ENCODE measurements at regions not wholly inside any gene's neighbourhood (a gene's known extent, or its start where the extent isn't known, plus 50 kb on each side); places are given as distances from the start of the nearest gene placed in this dataset.

GRCh38 chr6:120039664-120040063, 690.1 kb upstream of the MAN1A1 start:
- Histone ChIP-seq H3K9me3 (ENCODE audit: insufficient read depth, low read depth, low read length) (no peaks in the 10 kb centered on the region), H3K36me3 (ENCODE audit: insufficient read depth, low read depth, low read length) (no peaks in the 10 kb centered on the region), H3K4me3 (ENCODE audit: low read length) (no peak overlapping the region), H3K9ac (ENCODE audit: low read depth, low read length) (no peak overlapping the region), H3K27me3 (ENCODE audit: insufficient read depth, low read length) (no peaks in the 10 kb centered on the region), H3K4me1 (ENCODE audit: insufficient read depth, low read length) (no peaks in the 10 kb centered on the region), H3K27ac (ENCODE audit: low read length) (no peak overlapping the region)

- H3K36me3 ChIP-seq (ENCODE audit: insufficient read depth, low read depth, low read length): no peaks in the 10 kb centered on the region
- H3K27ac ChIP-seq (ENCODE audit: low read length): no peak overlapping the region
- no peaks in the 10 kb centered on the region for H3K4me1 ChIP-seq (ENCODE audit: insufficient read depth, low read length)
- no peak overlapping the region for H3K9ac ChIP-seq (ENCODE audit: low read depth, low read length)
- H3K9me3 ChIP-seq (ENCODE audit: insufficient read depth, low read depth, low read length): no peaks in the 10 kb centered on the region
- H3K27me3 ChIP-seq (ENCODE audit: insufficient read depth, low read length): no peaks in the 10 kb centered on the region
- H3K4me3 ChIP-seq (ENCODE audit: low read length): no peak overlapping the region
These were observed 682.3 kb upstream of the MAN1A1 start for GRCh38 chr6:120031837-120032236.

- Histone ChIP-seq H3K4me1 (ENCODE audit: insufficient read depth, low read length) (no peaks in the 10 kb centered on the region), H3K27ac (ENCODE audit: low read length) (no peak overlapping the region), H3K4me3 (ENCODE audit: low read length) (no peak overlapping the region), H3K27me3 (ENCODE audit: insufficient read depth, low read length) (no peaks in the 10 kb centered on the region), H3K9ac (ENCODE audit: low read depth, low read length) (no peak overlapping the region), H3K36me3 (ENCODE audit: insufficient read depth, low read depth, low read length) (no peaks in the 10 kb centered on the region), H3K9me3 (ENCODE audit: insufficient read depth, low read depth, low read length) (no peaks in the 10 kb centered on the region)
These were observed 677.2 kb upstream of the MAN1A1 start for GRCh38 chr6:120026791-120027190.

GRCh38 chr6:120010075-120010474, 660.5 kb upstream of the MAN1A1 start:
- H3K27ac ChIP-seq (ENCODE audit: low read length): no peak overlapping the region
- no peaks in the 10 kb centered on the region for H3K36me3 ChIP-seq (ENCODE audit: insufficient read depth, low read depth, low read length)
- H3K9me3 ChIP-seq (ENCODE audit: insufficient read depth, low read depth, low read length): no peaks in the 10 kb centered on the region
- H3K4me3 ChIP-seq (ENCODE audit: low read length): no peak overlapping the region
- no peaks in the 10 kb centered on the region for H3K27me3 ChIP-seq (ENCODE audit: insufficient read depth, low read length)
- no peak overlapping the region for H3K9ac ChIP-seq (ENCODE audit: low read depth, low read length)
- no peaks in the 10 kb centered on the region for H3K4me1 ChIP-seq (ENCODE audit: insufficient read depth, low read length)

GRCh38 chr6:120005292-120005976, 655.9 kb upstream of the MAN1A1 start:
- Histone ChIP-seq H3K36me3 (ENCODE audit: insufficient read depth, low read depth, low read length) (no peaks in the 10 kb centered on the region), H3K27ac (ENCODE audit: low read length) (no peak overlapping the region), H3K27me3 (ENCODE audit: insufficient read depth, low read length) (no peaks in the 10 kb centered on the region), H3K9ac (ENCODE audit: low read depth, low read length) (no peak overlapping the region), H3K4me1 (ENCODE audit: insufficient read depth, low read length) (no peaks in the 10 kb centered on the region), H3K9me3 (ENCODE audit: insufficient read depth, low read depth, low read length) (no peaks in the 10 kb centered on the region), H3K4me3 (ENCODE audit: low read length) (no peak overlapping the region)

GRCh38 chr6:119986934-119987549, 637.5 kb upstream of the MAN1A1 start:
- no peaks in the 10 kb centered on the region for H3K9me3 ChIP-seq (ENCODE audit: insufficient read depth, low read depth, low read length)
- H3K27me3 ChIP-seq (ENCODE audit: insufficient read depth, low read length): no peaks in the 10 kb centered on the region
- H3K4me1 ChIP-seq (ENCODE audit: insufficient read depth, low read length): no peaks in the 10 kb centered on the region
- H3K4me3 ChIP-seq (ENCODE audit: low read length): no peak overlapping the region
- H3K36me3 ChIP-seq (ENCODE audit: insufficient read depth, low read depth, low read length): no peaks in the 10 kb centered on the region
- no peak overlapping the region for H3K9ac ChIP-seq (ENCODE audit: low read depth, low read length)
- no peak overlapping the region for H3K27ac ChIP-seq (ENCODE audit: low read length)

GRCh38 chr6:119985952-119986736, 636.6 kb upstream of the MAN1A1 start:
- no peaks in the 10 kb centered on the region for H3K9me3 ChIP-seq (ENCODE audit: insufficient read depth, low read depth, low read length)
- no peaks in the 10 kb centered on the region for H3K4me1 ChIP-seq (ENCODE audit: insufficient read depth, low read length)
- no peak overlapping the region for H3K27ac ChIP-seq (ENCODE audit: low read length)
- H3K36me3 ChIP-seq (ENCODE audit: insufficient read depth, low read depth, low read length): no peaks in the 10 kb centered on the region
- H3K27me3 ChIP-seq (ENCODE audit: insufficient read depth, low read length): no peaks in the 10 kb centered on the region
- no peak overlapping the region for H3K4me3 ChIP-seq (ENCODE audit: low read length)
- no peak overlapping the region for H3K9ac ChIP-seq (ENCODE audit: low read depth, low read length)

- Histone ChIP-seq H3K4me3 (ENCODE audit: low read length) (no peak overlapping the region), H3K27me3 (ENCODE audit: insufficient read depth, low read length) (no peaks in the 10 kb centered on the region), H3K9me3 (ENCODE audit: insufficient read depth, low read depth, low read length) (no peaks in the 10 kb centered on the region), H3K27ac (ENCODE audit: low read length) (no peak overlapping the region), H3K36me3 (ENCODE audit: insufficient read depth, low read depth, low read length) (no peaks in the 10 kb centered on the region), H3K9ac (ENCODE audit: low read depth, low read length) (no peak overlapping the region), H3K4me1 (ENCODE audit: insufficient read depth, low read length) (no peaks in the 10 kb centered on the region)
These were observed 631.2 kb upstream of the MAN1A1 start for GRCh38 chr6:119980802-119981201.

GRCh38 chr6:119979862-119980261, 630.3 kb upstream of the MAN1A1 start:
- no peaks in the 10 kb centered on the region for H3K9me3 ChIP-seq (ENCODE audit: insufficient read depth, low read depth, low read length)
- H3K27ac ChIP-seq (ENCODE audit: low read length): no peak overlapping the region
- H3K4me3 ChIP-seq (ENCODE audit: low read length): no peak overlapping the region
- H3K4me1 ChIP-seq (ENCODE audit: insufficient read depth, low read length): no peaks in the 10 kb centered on the region
- H3K36me3 ChIP-seq (ENCODE audit: insufficient read depth, low read depth, low read length): no peaks in the 10 kb centered on the region
- H3K9ac ChIP-seq (ENCODE audit: low read depth, low read length): no peak overlapping the region
- no peaks in the 10 kb centered on the region for H3K27me3 ChIP-seq (ENCODE audit: insufficient read depth, low read length)

GRCh38 chr6:119978274-119978889, 628.8 kb upstream of the MAN1A1 start:
- Histone ChIP-seq H3K4me3 (ENCODE audit: low read length) (no peak overlapping the region), H3K27ac (ENCODE audit: low read length) (no peak overlapping the region), H3K9me3 (ENCODE audit: insufficient read depth, low read depth, low read length) (no peaks in the 10 kb centered on the region), H3K36me3 (ENCODE audit: insufficient read depth, low read depth, low read length) (no peaks in the 10 kb centered on the region), H3K9ac (ENCODE audit: low read depth, low read length) (no peak overlapping the region), H3K4me1 (ENCODE audit: insufficient read depth, low read length) (no peaks in the 10 kb centered on the region), H3K27me3 (ENCODE audit: insufficient read depth, low read length) (no peaks in the 10 kb centered on the region)

GRCh38 chr6:119974430-119975159, 625.0 kb upstream of the MAN1A1 start:
- no peaks in the 10 kb centered on the region for H3K27me3 ChIP-seq (ENCODE audit: insufficient read depth, low read length)
- H3K27ac ChIP-seq (ENCODE audit: low read length): no peak overlapping the region
- no peaks in the 10 kb centered on the region for H3K4me1 ChIP-seq (ENCODE audit: insufficient read depth, low read length)
- no peaks in the 10 kb centered on the region for H3K36me3 ChIP-seq (ENCODE audit: insufficient read depth, low read depth, low read length)
- no peak overlapping the region for H3K9ac ChIP-seq (ENCODE audit: low read depth, low read length)
- no peak overlapping the region for H3K4me3 ChIP-seq (ENCODE audit: low read length)
- no peaks in the 10 kb centered on the region for H3K9me3 ChIP-seq (ENCODE audit: insufficient read depth, low read depth, low read length)
